Right lobe of liver (tissue), 6 donors: ENCODE measurements at regions not wholly inside any gene's neighbourhood (a gene's known extent, or its start where the extent isn't known, plus 50 kb on each side); places are given as distances from the start of the nearest gene placed in this dataset.

Experiments used
- ATAC-seq, 4 donors: fragments of 200-7000 bp; cut with Tn5 transposase; one replicate each; pipeline ENCODE4 v1.9.1; 2020; ENCODE audit warnings: mild to moderate bottlenecking in 4 of 4, moderate library complexity in 4 of 4
- DNase-seq, 3 donors: peaks; one replicate each; pipeline ENCODE4 v3.0.0-alpha.2; 2020
- H3K27ac ChIP-seq, 3 donors: fragments of 200-600 bp; one replicate each; pipeline ENCODE4 v1.8.0; 2022
- H3K27me3 ChIP-seq, 2 donors: fragments of 200-600 bp; one replicate each; pipeline ENCODE4 v1.8.0; 2022
- H3K36me3 ChIP-seq, 4 donors: fragments of 200-600 bp; sonication (generic) in 1 of 4; one replicate each; pipeline versions ENCODE4 v1.5.1 to v1.8.0; 2017 to 2022; ENCODE audit warnings: control low read depth in 1 of 4
- H3K4me1 ChIP-seq, 4 donors: fragments of 200-600 bp; sonication (generic) in 1 of 4; one replicate each; pipeline versions ENCODE4 v1.5.1 to v1.8.0; 2017 to 2022; ENCODE audit warnings: control low read depth in 1 of 4
- H3K4me3 ChIP-seq, 3 donors: fragments of 200-600 bp; one replicate each; pipeline ENCODE4 v1.8.0; 2022
- H3K9me3 ChIP-seq, 4 donors: fragments of 200-600 bp; sonication (generic) in 1 of 4; one replicate each; pipeline versions ENCODE4 v1.5.1 to v1.8.0; 2017 to 2022; ENCODE audit warnings: control low read depth in 1 of 4
- CTCF ChIP-seq, 4 donors: fragments of 200-600 bp in 3 of 4; fragments of 450-650 bp in 1 of 4; IDR thresholded peaks; one replicate each; pipeline versions ENCODE4 v1.5.1 to v1.8.0; 2016 to 2022; ENCODE audit warnings: antibody characterized with exemption in 4 of 4, mild to moderate bottlenecking in 2 of 4
- POLR2A ChIP-seq: fragments of 450-650 bp; IDR thresholded peaks from one replicate; pipeline ENCODE4 v1.6.1; 2017; ENCODE audit warnings: antibody characterized with exemption, mild to moderate bottlenecking
- WGBS: methylation state at CpG from one replicate; pipeline ENCODE4 v1.1.6; 2018; ENCODE audit warnings: low coverage, low lambda C conversion rate; ENCODE audit not compliant: insufficient coverage; ENCODE audit errors: missing lambda C conversion rate; 5-methylcytosine and 5-hydroxymethylcytosine counted together
- intact Hi-C, 2 donors: fragments of 100-400 bp; cut with DNase I; formaldehyde crosslinking; loops; one replicate each; pipeline versions ENCODE4 v1.11.2 to v1.14.1; 2022
- donor health status: DM: no; HTN: yes; CAD: no.
- donor health status: DM: no; HTN: no; CAD: no.
- donor health status: DM: no; HTN: no; CAD: no.
- donor health status: DM: no; HTN: yes; CAD: no.
- donor health status: DM: no; HTN: yes; CAD: no.

GRCh38 chr21:18049461-18049860 lies 195.2 kb upstream of the CHODL start:
- DNase-seq (no peak), ATAC-seq (no peak)
- TF ChIP-seq POLR2A (no peak), CTCF (IDR thresholded peaks at IDR 0.05) (no peak)

GRCh38 chr21:18041012-18041411 lies 203.6 kb upstream of the CHODL start:
- Histone ChIP-seq H3K27ac (no peak overlapping the region), H3K9me3 (no peaks in the 10 kb centered on the region), H3K4me3 (no peak overlapping the region), H3K4me1 (no peaks in the 10 kb centered on the region), H3K36me3 (no peaks in the 10 kb centered on the region), H3K27me3 (no peaks in the 10 kb centered on the region)
- DNase-seq (no peak), ATAC-seq (peak in 1 of 4 donors; percentile 35)
- WGBS = 9% methylated on average over 3 of the region's 3 CpGs
- intact Hi-C loops = no loop called here
- peak; percentile 16 to 47 (median 32) for TF ChIP-seq CTCF (IDR thresholded peaks at IDR 0.05)
- no peak for TF ChIP-seq POLR2A

More at GRCh38 chr21:18049461-18049860, 195.2 kb upstream of the CHODL start:
- Histone ChIP-seq H3K27me3 (no peaks in the 10 kb centered on the region), H3K4me1 (no peaks in the 10 kb centered on the region), H3K36me3 (no peaks in the 10 kb centered on the region), H3K9me3 (no peaks in the 10 kb centered on the region), H3K27ac (no peak overlapping the region), H3K4me3 (no peak overlapping the region)
- intact Hi-C loops = no loop called here
- 36% methylated on average over 2 of the region's 2 CpGs for WGBS

GRCh38 chr21:18030248-18030647 lies 211.1 kb upstream of the C21orf91 start:
- no peak for TF ChIP-seq POLR2A
- H3K27me3 ChIP-seq = no peaks in the 10 kb centered on the region
- no peak for ATAC-seq
- WGBS = 23% methylated on average over 4 of the region's 4 CpGs
- H3K27ac ChIP-seq = no peak overlapping the region
- no peaks in the 10 kb centered on the region for H3K9me3 ChIP-seq
- DNase-seq = no peak
- no peaks in the 10 kb centered on the region for H3K4me1 ChIP-seq
- H3K4me3 ChIP-seq = no peak overlapping the region
- intact Hi-C loops = no loop called here
- H3K36me3 ChIP-seq = no peaks in the 10 kb centered on the region

GRCh38 chr21:18026359-18026758 lies 207.2 kb upstream of the C21orf91 start:
- intact Hi-C loops = no loop called here
- no peak overlapping the region for H3K27ac ChIP-seq
- WGBS = 0% methylated on average over 1 of the region's 1 CpG
- DNase-seq (no peak), ATAC-seq (no peak)
- H3K27me3 ChIP-seq = no peaks in the 10 kb centered on the region
- no peaks in the 10 kb centered on the region for H3K4me1 ChIP-seq
- no peaks in the 10 kb centered on the region for H3K9me3 ChIP-seq
- H3K4me3 ChIP-seq = no peak overlapping the region
- TF ChIP-seq POLR2A = no peak
- no peak for TF ChIP-seq CTCF (IDR thresholded peaks at IDR 0.05)
- H3K36me3 ChIP-seq = no peaks in the 10 kb centered on the region

- Histone ChIP-seq H3K4me1 (no peaks in the 10 kb centered on the region), H3K27ac (no peak overlapping the region), H3K9me3 (no peaks in the 10 kb centered on the region), H3K4me3 (no peak overlapping the region), H3K36me3 (no peaks in the 10 kb centered on the region), H3K27me3 (no peaks in the 10 kb centered on the region)
- 75% methylated on average over 2 of the region's 2 CpGs for WGBS
- DNase-seq (no peak), ATAC-seq (no peak)
- TF ChIP-seq POLR2A (no peak), CTCF (IDR thresholded peaks at IDR 0.05) (no peak)
- intact Hi-C loops = no loop called here
Observed at GRCh38 chr21:18023711-18024110, 204.6 kb upstream of the C21orf91 start.
